HG03378 (cell line): ENCODE measurements at regions not wholly inside any gene's neighbourhood (a gene's known extent, or its start where the extent isn't known, plus 50 kb on each side); places are given as distances from the start of the nearest gene placed in this dataset.

Experiments
- ATAC-seq: cut with Tn5 transposase; IDR thresholded peaks from one replicate; pipeline ENCODE4 v1.9.1; 2021; ENCODE audit warnings: mild to moderate bottlenecking, moderate library complexity; ENCODE audit not compliant: unreplicated experiment

DNA sequence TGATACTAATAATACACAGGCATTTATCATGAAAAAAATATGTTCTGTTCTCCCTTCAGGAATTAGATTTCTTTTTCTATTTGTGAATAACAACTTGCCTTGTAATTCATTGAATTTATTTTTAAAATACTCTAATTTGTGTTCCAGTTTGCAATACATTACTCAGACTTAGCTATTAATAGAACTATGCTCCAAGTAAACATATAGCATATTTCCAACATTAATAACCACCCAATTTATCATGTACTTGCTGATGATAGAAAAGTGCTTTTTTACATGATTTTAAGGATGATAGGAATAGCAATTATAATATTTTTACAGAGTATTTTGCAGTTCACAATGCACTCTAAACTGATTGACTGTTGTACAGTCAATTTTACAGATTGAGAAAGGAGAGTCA, 338.8 kb upstream of the SEMA3D start:
- ATAC-seq = no peak

DNA sequence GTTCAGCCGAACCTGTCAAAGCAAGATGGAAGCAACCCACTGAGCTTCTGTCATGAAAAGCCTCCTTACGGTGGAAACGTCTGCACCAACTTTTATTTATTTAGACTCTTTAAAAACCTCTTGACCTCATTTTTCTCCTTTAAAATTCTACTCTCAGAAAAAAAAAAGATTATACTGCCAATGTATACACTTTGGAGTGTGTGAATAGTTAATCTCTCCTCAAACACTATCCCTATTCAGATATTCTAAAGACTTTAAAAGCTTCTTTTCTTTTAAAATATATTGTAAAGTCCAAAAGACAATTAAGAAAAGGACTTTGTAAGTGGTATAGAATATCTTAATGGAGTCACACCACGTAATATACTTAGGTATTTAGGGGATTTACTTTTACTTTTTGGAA, 335.2 kb upstream of the SEMA3D start:
- ATAC-seq = no peak

DNA sequence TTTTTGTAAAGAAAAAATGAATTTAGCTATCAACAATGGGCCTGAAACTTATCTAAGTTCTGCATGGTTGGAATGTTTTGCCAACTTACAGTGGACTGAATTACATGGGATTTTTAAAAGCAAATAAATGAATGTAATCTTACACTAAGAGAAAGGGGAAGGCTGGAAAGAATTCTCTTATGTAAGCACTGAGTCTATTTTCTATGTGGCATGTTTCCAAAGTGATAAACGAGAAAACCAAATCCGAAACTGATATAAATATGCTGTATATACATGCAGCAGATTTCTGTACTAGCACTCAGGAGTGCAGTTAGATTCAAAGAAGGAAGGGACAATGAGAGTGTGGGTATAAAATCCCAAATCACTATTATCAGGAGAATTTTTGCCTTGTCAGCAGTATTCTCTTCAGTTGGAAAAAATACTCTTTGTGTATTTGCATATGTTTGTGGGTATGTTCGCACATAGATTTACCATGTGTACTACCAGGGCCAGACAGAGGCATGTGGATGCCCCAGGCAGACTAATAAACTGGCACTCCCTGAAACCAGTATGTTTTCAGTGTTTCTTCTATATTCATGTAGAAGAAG, 334.3 kb upstream of the SEMA3D start:
- ATAC-seq = no peak

DNA sequence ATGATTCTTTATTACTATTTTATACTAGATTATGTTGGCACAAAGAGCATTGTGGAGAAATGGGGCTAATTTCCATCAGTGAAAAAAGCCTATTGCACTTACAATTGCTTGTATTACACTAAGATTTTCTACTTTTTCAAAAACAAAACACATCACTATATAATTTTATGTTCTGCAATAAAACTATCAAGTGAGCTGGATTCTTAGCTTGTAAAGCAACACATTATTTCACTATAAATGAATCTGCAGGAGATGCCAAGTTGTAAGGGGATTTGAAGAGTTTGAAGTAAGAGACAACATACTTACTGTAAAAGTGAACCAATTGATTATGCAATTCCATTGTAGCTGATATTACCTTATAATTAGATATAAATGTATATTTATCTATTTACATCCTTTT, 333.3 kb upstream of the SEMA3D start:
- no peak for ATAC-seq

DNA sequence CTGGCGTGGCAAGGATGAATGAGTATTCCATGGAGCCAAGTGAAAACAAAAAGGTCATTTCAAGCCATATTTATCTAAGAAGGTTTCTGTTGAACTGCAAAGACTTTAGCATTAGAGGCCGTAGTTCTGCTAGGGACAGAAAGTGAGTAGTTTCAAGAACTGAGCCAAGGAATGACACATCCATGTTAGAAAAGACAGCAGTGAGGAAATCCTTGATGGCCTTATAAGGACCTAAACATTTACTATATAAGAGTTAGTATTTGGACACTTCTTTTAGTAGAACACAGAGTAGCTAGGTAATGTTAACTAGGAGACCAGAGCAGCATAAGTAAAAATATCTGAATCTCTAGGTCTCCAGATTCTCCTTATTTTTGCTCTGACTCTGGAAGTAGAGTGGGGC, 329.8 kb upstream of the SEMA3D start:
- no peak for ATAC-seq

DNA sequence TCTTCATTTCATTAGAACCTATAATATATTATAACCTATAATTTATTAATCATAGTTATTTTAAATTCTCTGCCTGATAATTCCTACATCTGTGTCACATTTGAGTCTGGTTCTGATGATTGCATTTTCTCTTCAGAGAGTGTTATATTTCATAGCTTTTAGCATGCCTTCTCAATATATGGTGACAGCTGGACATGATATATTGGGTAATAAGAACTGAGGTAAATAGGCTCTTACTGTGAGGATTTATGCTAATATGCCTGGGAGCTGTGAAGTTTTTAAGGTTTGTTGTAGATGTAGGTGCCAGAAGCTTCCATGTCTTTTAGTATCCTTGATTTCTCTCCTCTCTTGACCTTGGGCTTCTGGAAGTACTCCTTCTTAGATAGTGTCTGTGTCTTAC, 325.9 kb upstream of the SEMA3D start:
- no peak for ATAC-seq

DNA sequence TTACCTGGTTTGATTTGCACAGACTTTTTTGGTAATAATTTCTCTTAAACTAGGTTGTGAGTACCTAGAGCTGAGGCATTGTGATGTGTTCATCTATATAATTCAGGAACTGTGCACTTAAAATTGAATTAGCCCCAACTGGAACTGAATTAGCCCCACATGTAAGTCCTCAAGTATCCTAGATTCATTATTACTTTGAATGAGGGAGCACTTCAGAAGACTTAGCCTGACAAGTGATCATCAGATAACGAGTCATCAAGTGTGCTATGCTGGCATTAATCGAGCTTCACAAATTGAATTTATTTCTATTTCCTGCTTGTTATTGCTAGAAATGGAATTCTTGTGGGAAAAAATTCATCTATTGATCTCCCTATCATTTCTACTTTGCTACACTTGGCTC, 323.4 kb upstream of the SEMA3D start:
- no peak for ATAC-seq

DNA sequence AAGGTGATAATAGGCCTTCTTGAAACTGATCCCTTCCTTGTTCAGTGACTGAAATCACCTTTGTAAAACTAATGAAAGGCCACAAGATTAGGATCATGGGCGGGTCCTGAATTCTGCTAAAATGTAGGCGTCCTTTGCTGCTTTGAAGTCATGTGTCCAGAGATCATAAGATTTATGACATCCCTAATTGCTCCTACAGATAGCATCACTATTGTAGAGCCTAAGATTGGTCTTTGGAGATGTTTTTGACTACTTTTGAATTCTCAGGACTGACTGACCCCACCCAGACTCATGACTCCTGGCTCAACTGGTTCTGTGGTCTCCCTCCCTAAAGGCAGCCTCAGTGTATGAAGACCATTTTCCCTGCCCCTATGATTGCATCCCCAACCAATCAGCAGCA, 322.6 kb upstream of the SEMA3D start:
- ATAC-seq = no peak

DNA sequence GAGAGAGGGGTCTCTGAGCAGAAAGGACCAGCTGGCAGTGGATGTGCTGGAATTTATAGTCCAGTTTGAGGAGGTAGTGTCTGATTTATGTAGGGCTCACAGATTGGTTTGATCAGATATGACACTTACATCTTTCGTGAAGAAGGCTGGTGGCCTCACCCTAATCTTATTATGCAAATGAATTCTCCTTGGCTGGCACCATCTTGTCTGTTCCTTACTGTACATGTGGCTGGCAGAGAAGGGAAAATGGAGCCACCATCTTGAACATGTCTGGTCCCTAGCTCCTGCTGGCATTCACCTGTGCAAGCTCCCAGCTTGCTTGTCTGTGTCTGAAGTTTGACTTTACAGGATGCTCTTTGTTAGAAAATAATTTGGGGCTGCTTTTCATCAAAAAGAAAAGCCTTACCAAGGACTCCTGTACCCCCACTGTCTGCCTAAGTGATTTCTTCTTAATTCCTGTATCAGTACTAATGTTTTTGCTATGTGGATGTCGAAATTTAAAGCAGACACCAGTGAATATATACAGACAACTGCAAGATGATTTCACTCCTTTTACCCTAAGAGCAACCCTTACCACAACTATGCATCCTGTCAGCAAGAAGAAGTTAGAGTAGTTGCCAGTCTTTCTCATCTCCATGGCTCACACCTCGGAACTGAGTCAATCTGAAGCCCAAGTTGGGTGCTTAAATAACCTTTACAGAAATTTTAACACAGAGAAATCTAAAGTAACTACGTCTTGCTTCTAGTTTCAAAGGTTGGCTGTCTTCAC, 322.0 kb upstream of the SEMA3D start:
- no peak for ATAC-seq

DNA sequence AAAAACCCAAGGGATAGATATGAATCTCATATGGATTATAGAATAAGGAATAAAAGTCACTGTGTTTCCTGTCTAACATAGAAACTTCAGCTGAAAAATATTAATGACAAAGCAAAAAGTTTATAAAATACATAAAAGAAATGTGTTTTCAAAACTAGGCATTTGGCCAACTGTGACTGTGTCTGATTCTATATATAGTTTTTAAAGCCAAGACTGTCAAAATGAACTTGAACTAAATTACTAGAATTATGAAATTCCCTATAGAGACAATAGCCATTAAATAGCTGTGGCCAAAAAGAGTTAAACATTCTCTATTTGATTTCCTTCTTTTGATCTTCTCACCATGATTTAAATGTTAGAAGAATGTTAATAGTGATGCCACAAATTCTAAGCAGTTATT, 311.2 kb upstream of the SEMA3D start:
- no peak for ATAC-seq

DNA sequence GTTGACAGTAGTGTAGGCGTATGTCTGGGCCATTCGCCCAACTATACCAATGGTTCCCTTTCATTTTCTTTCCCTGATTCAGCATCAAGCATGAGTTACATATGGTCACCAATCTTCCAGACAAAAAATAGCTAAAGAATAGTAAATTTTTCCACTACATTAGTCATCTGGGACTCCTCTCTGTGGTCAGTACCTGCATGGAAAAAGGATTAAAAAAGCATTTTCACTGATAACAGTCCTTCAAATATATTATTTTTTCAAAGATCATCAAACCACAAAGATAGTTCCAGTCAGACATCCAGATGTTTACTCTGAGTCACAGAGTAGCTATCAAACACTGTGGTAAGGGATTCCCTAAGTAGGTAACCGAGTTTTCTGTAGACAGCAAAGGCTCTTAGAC, 302.6 kb upstream of the SEMA3D start:
- no peak for ATAC-seq

DNA sequence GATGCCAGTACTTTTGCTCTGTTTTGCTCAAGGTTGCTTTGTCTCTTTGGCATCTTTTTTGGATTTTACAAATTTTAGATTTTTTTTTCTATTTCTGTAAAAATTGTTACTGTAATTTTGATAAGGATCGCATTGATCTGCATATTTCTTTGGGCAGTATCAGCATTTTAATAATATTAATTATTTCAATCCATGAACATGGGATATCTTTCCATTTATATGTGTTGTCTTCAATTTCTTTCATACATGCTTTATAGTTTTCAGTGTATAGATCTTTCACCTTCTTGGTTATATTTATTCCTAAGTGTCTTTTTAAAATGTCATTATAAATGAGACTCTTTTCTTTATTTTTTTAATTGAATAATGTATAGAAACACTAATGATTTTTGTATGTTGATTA, 301.6 kb upstream of the SEMA3D start:
- no peak for ATAC-seq

DNA sequence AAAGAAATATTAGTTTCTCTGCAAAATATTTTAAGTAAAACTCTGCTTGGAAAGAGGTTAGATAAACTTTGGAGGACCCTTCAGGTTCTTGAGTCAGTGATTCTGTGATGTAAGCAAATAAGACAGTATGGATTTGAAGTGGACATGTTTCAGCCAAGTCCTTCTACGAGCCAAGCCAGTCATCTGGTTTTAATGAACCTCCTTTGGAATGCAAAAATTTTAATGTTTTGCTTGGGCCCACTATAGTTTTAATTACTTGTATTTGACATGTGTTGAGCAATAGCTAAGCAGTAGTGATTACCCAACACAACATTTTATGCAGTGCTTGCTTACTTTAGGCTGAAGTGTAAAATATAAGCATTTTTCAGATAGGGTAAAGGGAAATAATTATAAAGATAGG, 296.3 kb upstream of the SEMA3D start:
- ATAC-seq = no peak

DNA sequence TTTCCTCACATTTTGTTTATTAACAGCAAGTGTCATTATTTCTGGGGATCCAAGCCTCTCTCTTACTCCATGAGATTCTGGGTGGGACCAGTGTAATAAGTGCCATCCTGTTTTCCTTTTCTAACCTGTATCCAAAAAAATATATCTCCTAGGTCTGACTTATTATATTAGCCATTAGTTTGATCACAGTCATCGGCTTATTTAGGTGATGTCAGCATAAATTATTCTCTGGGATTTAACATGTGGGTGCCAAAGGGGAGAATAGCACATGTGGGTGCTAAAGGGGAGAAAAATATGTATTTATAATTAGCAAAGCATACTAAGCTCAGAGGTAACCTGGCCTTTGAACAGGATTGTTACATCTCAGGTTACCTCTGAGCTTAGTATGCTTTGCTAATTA, 293.8 kb upstream of the SEMA3D start:
- no peak for ATAC-seq

DNA sequence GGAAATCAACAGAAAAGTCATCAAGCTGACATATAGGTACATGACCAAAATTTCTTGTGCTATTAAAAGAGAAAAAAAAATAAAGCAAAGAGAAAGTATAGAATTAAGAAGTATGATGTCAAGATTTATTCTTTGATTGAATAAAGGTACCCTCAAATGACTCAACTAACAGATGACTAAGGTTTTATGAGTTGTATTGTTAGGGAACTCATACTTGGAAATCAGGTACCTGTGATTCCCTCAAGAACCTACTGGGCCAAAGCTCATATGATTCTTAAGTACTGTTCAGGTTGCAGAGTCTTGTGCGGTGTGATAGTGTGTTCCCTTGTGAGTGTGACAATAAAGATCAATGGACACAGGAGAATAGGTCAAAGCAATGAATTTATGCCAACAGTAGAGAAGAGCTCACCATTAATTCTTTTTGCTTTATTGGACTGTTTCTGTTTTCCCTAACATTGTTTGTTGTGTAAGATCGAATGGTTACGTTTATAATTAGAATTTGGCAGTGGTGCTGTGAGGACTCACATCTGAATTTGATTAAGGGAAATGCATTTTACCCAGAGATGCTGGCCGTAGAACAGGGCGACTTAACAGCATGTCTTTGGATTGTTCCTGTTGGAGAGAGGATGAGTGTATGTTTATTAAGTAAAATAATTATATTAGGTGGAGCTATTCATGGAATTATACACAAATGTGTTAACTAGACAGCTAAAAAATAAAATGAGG, 293.2 kb upstream of the SEMA3D start:
- no peak for ATAC-seq

DNA sequence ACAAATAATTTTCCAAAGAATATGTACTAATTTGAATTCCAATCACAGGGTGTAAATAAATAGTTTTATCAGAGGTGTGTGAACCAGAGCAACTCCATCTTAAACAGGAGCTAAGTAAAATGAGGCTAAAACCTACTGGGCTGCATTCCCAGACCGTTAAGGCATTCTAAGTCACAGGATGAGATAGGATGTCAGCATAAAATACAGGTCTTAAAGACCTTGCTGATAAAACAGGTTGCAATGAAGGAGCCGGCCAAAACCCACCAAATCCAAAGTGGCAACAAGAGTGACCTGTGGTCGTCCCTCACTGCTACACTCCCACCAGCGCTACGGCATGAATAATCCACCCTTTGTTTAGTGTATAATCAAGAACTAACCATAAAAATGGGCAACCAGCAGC, 291.7 kb upstream of the SEMA3D start:
- ATAC-seq = no peak

DNA sequence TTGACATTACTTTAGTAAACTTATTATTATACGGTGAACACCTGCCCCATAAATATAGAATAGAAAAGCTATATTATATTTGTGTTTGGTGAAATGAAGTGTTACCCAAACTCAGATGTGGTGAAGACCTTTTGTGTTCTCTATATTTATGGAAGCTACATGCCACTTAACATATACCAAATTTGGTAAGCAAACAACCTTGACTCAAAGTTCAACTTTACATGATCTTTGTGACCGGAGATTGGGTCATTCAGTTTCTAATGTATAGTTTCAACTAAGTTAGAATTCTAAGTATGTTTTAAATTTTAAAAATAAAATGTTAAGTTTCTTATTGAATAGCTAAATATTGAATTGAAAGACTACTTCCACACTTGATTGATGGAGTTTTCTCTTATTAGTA, 288.6 kb upstream of the SEMA3D start:
- ATAC-seq = no peak

DNA sequence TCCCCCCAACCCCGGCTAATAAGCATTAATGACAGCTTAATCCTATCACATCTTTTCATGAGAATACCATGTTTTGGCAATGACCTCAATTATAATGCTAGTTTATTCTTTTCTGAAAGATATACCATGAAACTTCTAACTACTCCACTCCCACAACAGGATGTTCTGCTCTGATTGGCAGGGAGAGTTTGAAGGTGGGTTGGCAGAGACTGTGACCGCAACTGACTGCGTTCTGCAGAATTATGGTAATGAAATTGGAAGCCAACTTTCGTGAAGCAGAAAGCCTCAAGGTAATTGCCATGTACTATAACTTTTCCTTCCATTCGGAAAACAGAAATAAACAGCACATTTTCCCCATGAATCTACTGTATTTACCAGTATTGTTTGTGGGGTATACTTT, 288.2 kb upstream of the SEMA3D start:
- ATAC-seq = no peak

DNA sequence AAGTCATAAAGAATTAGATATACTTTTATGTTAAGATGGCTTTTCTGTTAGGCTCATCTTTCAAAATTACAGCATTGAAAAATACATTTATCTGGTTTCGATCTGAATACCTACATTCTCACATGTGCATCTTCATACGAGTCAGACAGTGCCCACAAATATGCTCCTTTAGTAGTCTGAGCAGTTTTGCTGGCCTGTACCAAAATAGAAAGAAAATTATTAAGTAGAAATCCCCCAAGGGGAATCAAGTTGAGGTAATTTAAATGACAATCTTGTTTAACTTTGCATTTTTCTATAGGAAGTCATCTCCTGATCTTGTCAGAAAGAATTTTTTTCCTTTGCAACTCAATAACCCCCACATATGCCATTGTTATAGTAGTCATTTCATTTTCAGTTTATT, 287.4 kb upstream of the SEMA3D start:
- peak; percentile 79 for ATAC-seq

DNA sequence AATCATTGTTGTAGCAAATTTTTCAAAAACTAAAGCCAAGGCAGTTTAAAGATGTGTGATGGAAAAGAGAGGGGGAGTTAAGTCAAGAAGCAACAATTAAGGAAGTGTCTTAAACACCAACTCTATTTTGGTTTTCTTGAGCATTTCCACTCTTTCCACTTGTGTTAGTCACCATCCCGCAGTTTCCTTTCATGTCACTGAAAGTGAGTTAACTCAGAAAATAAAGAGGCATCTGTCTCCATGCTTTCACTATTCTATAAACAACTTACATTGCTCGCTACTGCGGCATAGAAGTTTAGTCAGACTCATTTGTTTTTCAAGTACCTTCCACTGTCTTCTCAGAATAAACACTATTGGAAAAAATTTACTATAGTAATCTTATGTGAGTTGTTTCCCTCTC, 284.9 kb upstream of the SEMA3D start:
- peak; percentile 42 for ATAC-seq

DNA sequence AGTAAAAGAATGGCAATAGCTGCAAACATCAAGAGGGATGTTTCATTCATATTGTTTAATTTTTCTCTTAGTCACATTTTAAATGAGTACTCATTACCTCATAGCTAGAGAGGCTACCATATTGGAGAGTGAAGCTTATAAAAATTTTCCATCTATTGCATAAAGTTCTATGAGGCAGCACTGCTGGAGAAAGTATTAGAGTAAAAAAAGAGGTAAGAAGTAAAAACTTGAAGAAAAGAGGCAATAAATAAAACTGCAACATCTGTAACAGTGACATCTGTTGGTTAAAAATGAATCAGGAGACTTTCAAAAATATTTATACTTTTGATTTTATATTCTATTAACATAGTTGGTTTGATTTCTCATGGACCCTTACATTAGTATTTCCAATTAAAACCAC, 284.5 kb upstream of the SEMA3D start:
- no peak for ATAC-seq

DNA sequence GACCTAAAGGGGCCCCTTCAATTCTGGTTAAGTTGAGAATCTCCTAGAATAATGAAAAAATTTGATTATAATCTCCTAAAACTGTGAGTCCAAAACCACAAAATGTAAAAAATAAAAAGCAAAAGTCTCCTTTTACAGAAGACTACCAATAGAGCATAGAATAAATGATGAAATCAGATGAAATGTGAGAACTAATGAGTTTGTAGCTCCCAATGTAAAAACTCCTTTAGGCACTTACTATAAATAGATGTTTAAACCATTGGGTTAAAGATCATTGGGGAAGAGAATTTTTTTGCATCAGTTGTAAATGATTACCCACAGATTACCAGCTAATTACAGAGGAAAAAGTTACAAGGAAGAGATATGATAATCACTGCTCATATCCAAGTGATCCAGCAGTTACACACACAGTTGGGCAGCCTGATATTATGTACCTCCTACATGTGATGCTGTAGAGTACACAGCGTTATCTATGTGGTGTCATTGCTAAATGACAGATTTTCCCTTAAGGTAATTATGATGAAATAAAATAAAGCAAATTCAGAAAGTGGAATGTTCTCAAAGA, 282.7 kb upstream of the SEMA3D start:
- no peak for ATAC-seq
